ENCODE measurements at regions not wholly inside any gene's neighbourhood (a gene's known extent, or its start where the extent isn't known, plus 50 kb on each side); places are given as distances from the start of the nearest gene placed in this dataset.

DNA sequence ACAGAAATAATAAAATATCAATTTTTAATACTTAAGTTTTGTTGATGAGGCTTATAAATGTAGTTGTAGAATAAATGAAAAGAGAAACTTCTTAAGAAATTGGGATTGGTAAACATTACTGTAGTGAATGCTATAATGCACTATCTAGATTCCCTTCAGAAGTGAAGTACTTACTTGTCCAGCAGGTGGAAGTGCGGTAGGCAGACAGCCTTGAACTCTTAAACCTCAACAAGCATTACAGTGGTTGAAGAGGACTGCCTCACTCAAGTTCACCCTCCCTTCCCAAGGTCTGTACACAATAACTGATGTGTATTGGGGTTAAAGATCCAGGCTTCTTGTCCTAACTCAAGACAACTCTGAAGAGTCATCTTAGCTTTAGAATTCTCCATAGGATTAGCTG is 931.0 kb upstream of the LRRTM1 start:
- DNase-seq = no peak

DNA sequence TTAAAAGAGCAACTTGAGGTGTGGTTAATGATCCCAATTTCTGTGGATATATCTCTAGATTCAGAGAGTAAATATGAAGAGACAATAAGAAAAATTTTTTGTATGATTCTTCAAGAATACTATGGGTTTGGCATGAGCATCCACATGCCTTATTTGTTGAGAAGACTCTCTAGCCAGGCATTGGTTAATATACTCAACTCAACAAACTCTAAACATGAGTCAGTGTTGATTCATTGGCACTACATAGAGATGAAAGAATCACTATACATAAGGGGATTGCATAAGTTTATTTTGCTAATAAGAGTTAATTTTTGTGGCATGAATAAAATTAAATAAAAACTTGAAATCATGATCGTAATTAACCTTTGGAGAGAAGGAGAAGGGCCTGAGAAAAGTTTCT is 930.2 kb upstream of the LRRTM1 start:
- no peak for DNase-seq

DNA sequence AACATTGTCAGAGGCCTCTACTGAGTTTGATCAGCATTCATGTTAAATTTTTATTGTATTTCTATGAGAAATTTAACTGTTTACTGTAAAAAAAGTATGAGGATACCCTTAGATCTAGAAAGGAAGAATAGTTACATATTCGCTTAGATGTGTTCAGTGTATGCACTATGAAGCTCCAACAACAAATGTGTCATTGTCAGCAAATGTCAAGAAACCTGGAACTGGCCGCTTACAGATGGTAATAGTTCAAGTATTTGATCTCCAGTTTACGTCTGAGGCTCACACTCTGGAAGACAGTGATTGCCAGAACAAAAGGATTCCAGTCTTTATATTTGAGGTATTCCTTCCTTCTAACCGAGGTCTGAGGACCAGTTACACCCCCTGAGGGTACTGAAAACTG is 921.2 kb upstream of the LRRTM1 start:
- DNase-seq = no peak

DNA sequence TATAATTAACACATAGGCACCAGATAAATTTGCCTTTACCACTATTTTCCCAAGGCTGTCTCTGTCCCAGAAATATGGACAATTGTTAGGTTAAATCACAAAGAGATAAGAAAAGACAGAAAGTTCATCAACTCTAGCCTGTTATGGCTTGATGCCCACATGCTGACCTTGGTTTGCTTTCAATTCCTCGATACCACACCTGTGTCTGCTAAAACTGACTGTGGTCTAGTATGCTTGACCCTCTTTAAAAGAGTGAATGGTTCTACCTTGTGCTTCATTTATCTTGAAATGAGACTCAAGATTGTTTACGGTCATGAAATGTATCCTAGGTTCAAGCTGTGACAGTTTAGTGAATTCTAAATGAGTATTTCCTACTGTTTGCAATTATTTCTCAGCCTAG is 909.0 kb upstream of the LRRTM1 start:
- no peak for DNase-seq

DNA sequence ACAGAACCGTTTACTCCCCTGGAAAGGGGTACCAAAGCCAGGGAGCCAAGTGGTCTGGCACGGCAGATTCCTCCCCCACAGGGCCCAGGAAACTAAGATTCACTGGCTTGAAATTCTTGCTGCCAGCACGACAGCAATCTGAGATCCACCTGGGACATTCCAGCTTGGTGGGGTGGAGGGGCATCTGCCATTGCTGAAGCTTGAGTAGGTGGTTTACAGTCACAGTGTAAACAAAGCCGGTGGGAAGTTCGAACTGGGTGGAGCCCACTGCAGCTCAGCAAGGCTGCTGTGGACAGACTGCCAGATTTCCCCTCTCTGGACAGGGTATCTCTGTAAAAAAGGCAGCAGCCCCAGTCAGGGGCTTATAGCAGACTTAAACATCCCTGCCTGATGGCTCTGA is 901.7 kb upstream of the LRRTM1 start:
- no peak for DNase-seq

DNA sequence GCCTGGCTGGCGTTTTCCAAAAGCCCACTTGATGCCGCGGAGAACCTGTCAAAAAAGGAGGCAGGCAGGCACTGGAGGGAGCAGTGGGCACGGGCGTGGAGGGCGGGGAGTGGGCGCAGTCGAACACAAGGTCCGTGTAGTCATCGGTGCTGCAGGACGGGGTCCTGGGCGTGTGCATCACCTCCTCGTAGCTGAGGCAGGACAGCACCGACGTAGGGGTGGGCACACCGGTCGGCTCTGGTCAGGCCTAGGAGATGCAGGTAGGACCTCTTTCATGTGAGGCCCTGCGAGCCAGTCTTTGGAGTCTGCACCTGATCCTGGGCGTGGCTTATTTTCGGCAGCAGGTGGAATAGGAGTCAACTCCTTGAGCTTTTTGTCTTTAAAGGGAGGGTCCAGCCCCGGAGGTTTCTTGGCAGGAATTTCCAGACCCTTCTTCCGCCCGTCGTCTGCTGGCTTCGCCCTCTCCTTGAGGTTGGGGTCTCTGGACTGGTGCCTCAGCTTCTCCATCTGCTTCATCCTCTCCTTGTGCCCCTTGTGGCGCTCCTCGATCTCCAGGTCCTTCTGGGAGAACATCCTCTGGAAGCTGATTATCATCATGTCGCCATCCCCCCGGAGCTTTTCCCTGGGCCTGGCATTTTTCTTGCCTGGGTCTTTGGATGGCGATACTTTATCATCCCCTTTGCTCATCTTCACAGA is 892.5 kb upstream of the LRRTM1 start:
- DNase-seq = no peak

DNA sequence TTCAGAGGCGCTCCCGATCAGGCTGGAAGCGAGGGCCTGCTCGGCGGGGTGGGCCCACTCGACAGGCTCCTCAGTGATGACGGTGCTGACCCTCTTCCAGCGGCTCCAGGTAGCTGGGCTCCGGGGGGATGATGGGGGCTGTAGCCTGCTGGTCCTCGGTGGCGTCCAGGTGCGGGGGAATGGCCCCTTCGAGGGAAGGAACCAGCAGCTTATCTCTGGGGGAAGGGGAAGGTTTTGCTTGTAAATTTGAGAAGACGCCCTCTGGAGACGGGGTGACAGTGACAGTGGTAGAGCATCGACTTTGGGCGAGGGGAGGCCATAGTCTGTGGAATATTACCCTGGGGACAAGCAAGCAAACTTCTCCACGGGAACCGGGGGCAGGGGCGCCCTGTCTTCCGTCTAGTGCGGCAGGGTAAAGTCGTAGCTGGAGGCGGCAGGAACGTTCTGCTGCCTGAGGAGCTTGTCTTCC is 891.9 kb upstream of the LRRTM1 start:
- no peak for DNase-seq

DNA sequence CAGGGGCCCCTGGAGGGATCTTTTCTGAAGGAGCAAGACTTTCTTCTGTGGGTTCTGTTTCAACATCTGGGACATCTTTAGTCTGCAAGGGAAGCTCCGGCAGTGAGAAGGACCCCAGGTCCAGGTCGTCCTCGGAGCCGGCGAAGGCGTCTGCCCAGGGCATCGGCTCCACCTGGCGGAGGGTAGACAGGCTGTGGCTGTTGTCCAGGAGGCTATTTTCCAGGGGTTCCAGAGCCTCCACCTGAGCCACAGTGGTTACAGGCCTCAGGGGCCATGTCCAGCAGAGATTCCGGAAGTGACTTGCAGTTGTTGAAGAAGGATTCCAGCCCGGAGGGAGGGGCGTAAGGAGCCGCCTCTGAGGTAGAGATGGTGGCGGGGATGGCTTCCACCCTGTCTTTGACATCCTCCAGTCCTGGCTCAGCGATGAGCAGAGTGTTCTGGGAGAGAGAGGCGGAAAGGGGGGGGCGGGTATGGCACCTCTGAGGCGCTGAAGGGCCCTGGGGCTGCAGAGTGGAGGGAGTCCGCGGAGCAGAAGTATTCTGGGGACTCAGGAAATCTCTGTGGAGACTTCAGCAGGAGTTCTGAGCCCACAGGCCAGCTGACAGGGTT is 891.3 kb upstream of the LRRTM1 start:
- DNase-seq = no peak

DNA sequence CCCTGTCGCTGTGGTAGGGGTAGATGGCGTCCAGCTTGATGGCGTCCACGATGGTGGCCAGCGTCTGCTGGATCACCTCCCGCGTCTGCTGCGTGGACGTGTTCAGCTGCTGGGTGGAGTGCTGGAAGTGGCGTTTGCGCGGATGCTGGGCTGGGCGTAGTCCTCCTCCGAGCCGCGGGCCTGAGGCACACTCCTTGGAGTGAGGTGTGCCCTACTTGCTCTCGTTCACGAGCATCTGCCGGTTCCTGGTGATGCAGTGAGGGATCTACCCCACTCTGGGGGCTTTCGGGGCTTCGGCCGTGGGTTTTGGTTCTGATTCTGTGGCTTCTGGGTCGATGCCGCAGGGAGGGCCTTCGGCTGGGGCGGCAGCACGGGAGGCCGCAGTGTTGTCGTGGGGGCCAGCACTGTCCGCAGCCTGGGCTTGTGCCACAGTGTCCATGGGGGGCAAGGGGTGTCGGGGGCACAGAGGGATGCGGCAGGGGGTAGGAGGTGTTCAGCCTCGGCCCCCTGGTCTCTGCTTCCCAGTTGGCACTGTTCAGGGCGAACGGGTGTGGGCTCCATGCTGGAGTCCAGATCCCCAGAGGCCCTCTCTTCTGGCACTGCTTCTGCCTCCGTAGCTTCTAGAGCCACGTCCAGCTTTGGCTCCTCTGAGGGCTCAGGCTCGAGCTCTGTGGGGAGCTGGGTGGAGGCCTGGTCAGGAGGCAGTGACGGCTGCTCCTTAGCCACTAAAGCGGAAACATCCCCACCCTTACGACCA is 890.6 kb upstream of the LRRTM1 start:
- DNase-seq = no peak

DNA sequence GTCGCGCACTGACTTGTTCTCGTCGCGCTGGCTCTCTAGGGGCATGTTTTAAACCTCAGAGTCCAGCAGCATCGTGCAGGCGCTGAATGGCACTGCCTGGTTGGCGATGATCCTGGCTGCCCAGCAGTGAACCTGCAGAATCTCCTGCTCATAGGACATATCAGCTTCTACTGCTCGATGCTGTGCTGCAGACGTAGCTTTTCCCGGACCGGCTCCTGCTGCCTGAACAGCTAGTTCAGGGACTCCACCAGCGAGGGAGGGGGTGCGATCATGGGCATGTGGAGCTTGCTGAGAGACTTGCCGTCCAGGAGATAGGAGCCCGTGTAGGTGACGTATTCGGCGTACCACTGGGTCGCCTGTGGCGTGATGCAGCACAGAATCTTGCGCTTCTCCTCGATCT is 890.0 kb upstream of the LRRTM1 start:
- DNase-seq = no peak

DNA sequence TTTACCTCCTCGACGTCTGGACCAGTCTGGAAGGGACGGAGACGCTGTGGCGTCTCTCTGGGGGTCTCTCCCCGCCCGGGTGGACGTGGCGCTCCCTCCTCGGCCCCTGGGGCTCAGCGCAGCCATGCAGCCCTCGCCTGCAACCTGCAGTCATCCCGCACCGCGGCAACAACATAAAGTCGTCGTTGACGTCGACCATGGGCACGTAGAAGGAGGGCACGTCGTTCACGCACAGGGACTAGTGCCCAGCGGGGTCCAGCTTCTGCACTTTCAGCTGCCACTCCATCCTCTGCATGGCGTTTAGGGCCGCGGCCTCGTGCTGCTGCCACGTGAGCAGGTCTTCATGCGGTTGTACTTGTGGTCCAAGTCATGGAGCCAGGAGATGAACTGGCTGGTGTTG is 889.6 kb upstream of the LRRTM1 start:
- DNase-seq = no peak

DNA sequence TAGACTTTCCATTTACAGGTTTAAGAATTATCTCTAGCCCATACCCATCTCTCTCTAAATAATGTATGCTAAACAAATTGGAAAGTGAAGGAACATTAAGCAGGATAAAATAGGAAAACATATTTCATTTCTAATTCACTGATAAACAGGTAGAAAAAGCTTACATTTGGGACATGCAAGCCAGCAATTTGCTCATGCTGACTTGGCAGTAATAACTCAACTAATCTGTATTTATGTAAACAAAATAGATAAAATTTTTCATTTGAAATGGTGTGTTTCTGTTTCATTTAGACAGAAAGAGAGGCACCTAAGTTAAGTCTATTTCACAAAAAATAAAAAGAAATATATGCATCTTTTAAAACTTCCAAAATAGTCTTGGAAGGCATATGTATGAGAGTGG is 877.3 kb upstream of the LRRTM1 start:
- DNase-seq = no peak

DNA sequence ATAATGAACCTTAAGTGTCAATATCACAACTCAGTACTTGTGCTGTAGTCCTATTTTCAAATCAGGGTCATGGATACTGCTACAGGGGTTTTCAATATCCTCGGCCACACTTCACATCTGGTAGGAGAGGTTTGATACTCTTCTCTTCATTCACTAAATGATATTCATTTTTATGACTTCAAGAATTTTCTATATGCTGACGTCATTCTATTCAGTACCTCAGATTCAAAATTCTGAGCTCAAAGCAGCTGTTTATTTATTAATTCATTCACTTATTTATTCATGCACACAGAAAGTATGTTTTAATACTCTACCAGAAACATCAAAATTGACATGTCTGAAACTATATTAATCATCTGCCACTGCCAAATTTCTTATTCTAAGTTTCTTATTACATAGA is 866.9 kb upstream of the LRRTM1 start:
- DNase-seq = no peak

DNA sequence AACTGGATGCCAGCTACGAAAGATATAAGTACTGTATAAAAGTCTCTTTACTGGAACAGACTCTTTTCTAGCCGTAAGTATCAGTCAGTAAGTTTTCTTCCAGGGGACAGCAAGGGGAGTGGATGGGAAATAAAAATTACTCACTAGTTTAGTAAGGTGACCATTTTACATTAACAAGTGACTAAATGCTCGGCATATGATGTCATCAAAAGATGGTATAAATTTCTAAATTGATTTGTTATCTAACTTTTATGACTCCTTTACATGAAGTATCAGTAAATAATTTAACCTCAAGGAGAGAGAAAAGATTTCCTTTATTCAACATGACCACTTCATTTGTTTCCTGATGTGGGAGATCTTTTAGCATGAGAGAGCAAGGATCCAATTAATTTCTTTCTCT is 859.0 kb upstream of the LRRTM1 start:
- DNase-seq = no peak

DNA sequence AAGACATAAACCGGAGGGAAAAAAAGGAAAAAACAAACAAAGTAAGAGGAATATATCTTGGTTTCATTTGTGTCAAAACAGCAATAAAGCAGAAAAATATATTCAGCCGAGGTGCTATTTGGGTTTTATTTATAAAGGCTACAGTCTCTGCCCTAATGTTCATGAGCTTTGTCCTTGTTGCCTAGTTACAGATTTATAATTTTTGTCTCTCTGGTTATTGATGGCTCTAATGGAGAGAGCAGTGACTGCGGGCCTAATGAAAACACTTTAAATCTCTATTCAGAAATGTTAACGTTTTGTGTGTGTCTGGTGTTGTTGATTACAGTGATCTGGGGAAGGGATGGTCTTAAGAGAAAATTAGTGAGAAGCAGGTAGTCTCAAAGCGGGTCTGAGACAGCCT is 854.0 kb upstream of the LRRTM1 start:
- no peak for DNase-seq

DNA sequence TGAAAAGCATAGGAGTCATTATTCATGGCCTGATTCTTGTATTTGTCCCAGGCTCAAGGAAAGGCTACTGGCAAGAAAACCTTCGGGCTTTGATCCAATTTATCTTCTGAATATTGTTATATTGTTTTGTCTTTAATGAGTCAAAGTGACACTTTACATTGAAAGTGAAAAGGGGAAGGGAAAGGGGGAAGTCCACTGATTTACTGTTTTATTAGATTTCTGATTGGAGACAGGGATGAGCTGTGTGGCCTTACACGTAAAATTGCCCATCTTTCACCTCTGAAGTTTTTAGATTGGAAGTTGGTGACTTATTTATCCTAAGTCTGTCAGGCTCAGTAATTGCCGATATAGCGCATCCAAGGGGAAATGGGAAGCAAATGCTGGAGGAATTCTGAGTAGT is 843.8 kb upstream of the LRRTM1 start:
- no peak for DNase-seq

DNA sequence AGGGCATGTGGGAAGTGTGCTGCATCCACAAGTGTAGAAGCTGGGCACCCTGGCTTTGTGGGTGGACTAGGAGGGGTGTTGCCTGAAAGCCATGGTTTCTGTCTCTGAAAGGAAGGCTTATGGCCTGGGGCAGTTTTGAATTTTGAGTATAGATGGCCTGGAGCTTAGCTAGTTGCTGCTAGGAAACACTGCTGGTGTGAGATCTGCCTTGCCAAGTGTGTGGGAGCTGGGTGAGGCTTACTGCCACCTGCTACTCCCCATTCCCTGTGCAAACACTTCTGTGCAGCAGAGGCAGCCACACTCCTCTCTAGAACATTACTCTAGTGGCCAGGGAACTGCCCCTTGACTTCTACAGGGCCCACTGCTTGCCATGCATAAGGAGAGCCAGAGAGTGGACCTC is 831.7 kb upstream of the LRRTM1 start:
- DNase-seq = no peak

DNA sequence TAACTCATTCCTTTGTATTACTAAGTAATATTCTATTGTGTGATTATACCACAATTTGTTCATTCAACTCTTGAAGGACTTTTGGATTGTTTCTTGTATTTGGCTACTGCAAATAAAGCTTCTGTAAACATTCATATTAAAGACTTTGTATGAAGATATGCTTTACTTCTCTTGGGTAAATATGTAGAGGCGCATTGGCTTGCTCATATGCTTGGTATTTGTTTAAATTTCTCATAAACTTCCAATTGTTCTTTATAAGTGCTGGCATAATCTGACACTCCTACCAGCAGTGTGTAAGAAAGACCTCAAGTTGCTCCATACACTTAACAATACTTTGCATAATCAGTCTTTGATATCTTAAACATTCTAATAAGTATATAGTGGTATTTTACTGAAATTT is 792.8 kb upstream of the LRRTM1 start:
- DNase-seq = no peak

DNA sequence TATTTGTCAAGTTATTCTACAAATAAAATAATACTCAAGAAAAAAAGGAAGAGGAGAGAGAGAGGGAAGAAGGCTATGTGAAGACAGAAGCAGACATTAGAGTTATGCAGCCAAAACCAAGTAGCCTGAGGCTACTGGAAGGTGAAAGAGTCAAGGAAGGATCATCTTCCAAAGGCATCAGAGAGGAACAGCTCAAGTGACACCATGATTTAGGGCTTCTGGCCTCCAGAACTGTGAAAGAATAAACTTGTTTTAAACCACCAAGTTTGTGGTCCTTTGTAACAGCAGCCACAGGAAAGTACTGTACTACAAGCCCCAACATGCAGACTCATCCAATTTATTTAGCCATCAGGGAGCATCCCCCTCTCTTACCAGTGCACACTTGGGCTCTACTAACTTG is 788.5 kb upstream of the LRRTM1 start:
- DNase-seq = no peak

DNA sequence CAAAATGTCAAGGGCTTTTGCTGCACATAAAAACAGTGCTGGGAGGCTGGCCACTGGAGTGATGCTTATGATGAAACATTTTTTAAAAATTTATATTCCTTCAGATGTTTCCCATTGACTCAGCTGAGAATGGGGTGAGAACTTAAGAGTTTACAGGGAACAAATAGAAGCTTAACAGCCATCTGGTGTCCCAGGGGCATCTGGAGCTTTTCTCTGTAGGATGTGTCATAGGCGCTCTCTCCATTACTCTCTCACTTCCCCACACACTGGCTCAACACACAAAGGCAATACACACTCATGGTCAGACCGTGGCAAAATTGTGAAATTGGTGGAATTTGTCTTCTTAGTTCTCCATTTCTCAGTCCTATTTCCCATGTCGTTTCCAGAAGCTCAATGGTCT is 783.1 kb upstream of the LRRTM1 start:
- DNase-seq = no peak

DNA sequence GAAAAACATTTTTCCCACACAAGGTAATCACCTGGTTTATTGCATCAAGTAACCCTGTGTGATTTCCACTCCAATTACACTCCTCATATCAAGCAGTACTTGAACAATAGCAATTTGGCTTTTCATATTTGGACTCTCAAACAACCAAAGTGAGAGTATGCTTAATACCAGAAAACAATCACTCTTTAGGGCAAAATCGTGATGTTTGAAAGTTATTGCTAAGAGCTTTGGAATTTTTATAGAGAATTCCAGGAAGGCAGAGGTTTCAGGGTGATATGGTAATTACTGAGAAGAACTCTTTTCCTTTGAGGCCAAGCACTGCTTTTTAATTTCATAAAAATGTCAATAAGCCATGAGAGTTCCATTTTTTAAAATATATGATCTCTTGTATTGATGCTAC is 779.5 kb upstream of the LRRTM1 start:
- no peak for DNase-seq

DNA sequence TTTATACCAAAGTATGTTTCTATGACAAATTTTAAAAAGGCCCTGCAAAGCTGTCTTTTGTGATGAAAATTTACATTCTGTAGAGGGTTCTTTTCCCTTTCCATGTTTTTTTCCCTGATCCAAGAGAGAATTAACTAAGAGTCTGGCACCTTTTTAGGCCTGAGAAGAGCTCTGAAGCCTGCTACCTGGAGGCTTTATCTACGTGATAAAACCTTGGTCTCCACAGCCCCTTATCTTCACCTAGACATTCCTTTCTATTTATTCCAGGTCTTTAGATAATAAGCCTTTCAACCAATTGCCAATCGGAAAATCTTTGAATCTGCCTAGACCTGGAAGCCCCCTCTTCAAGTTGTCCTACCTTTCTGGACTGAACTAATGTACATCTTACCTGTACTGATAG is 774.1 kb upstream of the LRRTM1 start:
- DNase-seq = no peak

DNA sequence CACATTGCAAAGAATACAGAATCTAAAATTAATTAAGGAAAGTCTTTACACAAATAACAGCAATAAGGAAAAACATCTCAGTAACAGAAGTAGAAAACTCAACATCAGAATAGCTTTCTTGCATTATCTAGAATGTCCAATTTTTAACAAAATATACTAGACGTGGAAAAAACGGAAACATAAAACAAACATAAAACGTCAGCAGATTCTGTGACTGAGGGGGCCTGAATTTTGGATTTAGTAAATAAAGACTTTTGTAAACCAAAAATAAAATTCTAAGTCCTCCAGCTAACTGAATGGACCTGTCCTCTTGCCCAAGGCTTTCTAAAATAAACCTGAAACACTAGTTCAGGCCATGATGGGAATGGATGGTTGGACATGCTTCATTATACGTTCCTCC is 773.5 kb upstream of the LRRTM1 start:
- DNase-seq = no peak

DNA sequence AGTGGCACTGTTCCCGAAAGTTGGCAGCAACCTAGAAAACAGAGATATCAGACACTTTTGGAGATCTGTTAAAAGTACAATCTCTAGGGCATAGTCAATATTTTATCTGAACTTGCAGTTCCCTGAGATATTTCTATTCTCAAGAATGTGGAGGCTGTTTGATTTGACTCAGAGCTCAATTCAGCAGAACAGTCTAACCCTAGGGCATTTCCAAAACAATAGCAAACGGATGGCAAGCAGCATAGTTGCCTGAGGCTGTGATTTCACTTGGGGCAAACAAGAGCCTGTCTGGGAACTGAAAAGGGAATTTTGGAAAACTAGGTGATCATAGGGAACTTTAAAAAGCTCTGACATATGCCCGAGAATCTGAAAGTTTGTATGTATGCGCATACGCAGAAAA is 772.8 kb upstream of the LRRTM1 start:
- no peak for DNase-seq

DNA sequence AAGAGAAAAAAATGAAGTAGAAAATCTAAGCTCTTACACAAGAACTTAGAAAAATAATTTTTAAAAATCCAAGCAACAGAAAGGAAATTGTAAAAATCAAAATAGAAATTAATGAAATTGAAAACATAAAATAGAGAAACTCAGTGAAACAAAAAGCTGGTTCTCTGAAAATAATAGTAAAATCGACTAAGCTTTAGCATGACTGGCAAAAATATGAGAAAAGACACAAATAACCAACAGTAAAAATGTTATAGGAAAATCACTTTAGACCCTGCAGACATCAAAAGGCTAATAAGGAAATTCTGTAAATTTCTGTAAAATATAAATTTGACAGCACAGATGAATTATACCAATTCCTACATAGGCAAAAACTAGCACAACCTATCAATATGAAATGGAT is 768.9 kb upstream of the LRRTM1 start:
- no peak for DNase-seq
